Cardiac muscle cell (in vitro differentiated cells and primary cell): ENCODE measurements at regions not wholly inside any gene's neighbourhood (a gene's known extent, or its start where the extent isn't known, plus 50 kb on each side); places are given as distances from the start of the nearest gene placed in this dataset.
A peak's percentile ranks its signal among the peaks of the same experiment; 100 is the strongest.

Experiments
- DNase-seq, 2 donors: peaks; one replicate each; pipeline versions ENCODE4 v3.0.0 to v3.0.0-alpha.2; 2010 to 2017; ENCODE audit warnings: low read depth in 1 of 2, low spot score in 1 of 2
- H3K27ac ChIP-seq: fragments of 200-600 bp; sonication (generic); 2 replicates; pipeline ENCODE4 v1.5.1; 2016
- H3K27me3 ChIP-seq: fragments of 200-600 bp; sonication (generic); 2 replicates; pipeline ENCODE4 v1.6.0; 2016; ENCODE audit warnings: control low read depth
- H3K36me3 ChIP-seq: fragments of 200-600 bp; sonication (generic); 2 replicates; pipeline ENCODE4 v1.5.1; 2016; ENCODE audit warnings: control low read depth
- H3K4me1 ChIP-seq: fragments of 200-600 bp; sonication (generic); 2 replicates; pipeline ENCODE4 v1.8.1; 2017; ENCODE audit warnings: low read depth, mild to moderate bottlenecking, mixed run types
- H3K4me3 ChIP-seq: fragments of 200-600 bp; sonication (generic); 2 replicates; pipeline ENCODE4 v1.5.1; 2016; ENCODE audit warnings: mild to moderate bottlenecking
- H3K9me3 ChIP-seq: fragments of 200-600 bp; sonication (generic); 2 replicates; pipeline ENCODE4 v1.5.1; 2017; ENCODE audit warnings: low read depth, mild to moderate bottlenecking, control low read depth
- TF ChIP-seq, protein P1 (sequence below): IDR thresholded peaks from 2 replicates; pipeline ENCODE4 v1.5.1; 2012; ENCODE audit warnings: low read depth, mild to moderate bottlenecking, low read length

DNA sequence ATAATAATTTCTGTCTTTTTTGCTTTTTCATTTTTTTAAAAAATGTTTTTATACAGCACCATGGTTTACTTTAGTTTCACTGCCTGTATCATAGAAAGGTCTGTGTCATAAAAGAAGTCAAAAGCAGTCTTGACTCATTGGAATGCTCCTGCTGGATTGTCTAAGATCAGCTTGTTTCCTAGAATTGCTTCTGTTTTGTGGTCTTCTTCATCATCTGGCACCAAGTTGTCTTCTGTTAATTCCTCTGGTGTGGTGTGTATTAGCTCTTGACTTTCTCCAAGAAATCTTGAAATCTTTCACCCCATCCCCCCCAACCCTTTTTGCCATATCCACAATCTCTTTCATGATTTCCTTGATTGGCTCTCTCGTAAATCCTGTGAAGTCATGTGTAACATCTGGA lies 250.3 kb upstream of the CXCL12 start:
- Histone ChIP-seq H3K27me3 (no peaks in the 10 kb centered on the region), H3K9me3 (no peaks in the 10 kb centered on the region), H3K27ac (no peak overlapping the region), H3K4me3 (no peak overlapping the region), H3K4me1 (no peaks in the 10 kb centered on the region), H3K36me3 (no peaks in the 10 kb centered on the region)
- TF ChIP-seq, protein P1, sequence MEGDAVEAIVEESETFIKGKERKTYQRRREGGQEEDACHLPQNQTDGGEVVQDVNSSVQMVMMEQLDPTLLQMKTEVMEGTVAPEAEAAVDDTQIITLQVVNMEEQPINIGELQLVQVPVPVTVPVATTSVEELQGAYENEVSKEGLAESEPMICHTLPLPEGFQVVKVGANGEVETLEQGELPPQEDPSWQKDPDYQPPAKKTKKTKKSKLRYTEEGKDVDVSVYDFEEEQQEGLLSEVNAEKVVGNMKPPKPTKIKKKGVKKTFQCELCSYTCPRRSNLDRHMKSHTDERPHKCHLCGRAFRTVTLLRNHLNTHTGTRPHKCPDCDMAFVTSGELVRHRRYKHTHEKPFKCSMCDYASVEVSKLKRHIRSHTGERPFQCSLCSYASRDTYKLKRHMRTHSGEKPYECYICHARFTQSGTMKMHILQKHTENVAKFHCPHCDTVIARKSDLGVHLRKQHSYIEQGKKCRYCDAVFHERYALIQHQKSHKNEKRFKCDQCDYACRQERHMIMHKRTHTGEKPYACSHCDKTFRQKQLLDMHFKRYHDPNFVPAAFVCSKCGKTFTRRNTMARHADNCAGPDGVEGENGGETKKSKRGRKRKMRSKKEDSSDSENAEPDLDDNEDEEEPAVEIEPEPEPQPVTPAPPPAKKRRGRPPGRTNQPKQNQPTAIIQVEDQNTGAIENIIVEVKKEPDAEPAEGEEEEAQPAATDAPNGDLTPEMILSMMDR, result no peak
- DNase-seq, result no peak

DNA sequence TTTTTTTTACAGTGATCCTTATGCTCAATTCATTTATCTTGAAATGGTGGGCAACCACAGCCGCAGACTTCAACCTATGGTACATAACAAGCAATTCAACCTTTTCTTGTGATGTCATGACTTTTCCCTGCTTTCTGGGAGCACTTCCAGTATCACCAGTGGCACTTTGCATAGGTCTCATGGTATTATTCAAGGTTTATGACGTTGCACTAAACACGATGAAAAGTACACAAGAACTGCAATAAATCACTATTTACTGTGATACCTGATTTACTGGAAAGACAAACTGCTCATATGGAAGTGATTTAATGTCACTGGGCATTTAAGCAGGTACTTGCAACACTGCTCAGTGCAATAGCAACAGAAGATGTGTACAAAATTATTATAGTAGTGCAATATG lies 251.7 kb upstream of the CXCL12 start:
- TF ChIP-seq, protein P1, result no peak
- Histone ChIP-seq H3K36me3 (no peaks in the 10 kb centered on the region), H3K4me3 (no peak overlapping the region), H3K27ac (no peak overlapping the region), H3K9me3 (no peaks in the 10 kb centered on the region), H3K27me3 (no peaks in the 10 kb centered on the region), H3K4me1 (no peaks in the 10 kb centered on the region)
- DNase-seq, result no peak

DNA sequence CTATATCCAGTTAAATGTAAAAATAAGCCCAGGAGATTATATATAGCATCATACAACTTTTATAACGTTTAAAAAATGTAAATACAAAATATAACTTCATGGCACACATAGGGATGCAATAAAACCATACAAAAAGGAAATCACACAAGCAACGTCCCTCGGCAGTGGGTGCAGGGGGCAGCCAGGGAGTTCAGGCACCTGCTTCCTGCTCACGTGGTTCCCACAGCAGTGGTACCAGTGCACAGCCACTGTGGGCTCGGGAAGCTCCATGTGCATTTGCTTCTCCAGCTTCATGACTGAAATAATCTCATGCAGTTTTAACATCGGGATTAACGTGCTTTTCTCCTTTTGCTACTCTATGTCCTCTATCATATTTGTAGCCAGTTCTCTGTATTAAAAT lies 255.5 kb upstream of the CXCL12 start:
- no peak for DNase-seq
- Histone ChIP-seq H3K4me3 (no peak overlapping the region), H3K36me3 (no peaks in the 10 kb centered on the region), H3K9me3 (no peaks in the 10 kb centered on the region), H3K4me1 (no peaks in the 10 kb centered on the region), H3K27me3 (no peaks in the 10 kb centered on the region), H3K27ac (no peak overlapping the region)
- TF ChIP-seq, protein P1, result no peak

DNA sequence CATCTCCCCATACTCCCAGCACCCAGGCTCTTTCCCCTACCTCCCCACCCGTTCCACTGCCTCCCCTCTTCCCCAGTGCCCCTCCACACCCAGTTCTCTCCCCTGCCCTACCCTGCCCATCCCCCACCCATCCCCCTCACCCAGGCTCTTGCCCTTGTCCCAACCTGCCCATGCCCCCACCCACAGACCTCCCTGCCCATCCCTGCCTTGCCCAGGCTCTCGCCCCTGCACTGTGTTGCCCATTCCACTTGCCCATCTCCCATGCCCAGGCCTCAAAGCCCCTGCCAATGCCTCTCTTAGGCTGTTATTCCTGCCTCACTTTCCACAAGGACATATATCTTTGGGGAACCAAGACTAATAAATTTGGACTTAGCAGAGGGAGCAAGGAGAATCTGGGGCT lies 262.6 kb upstream of the CXCL12 start:
- TF ChIP-seq, protein P1, result no peak
- no peak for DNase-seq

DNA sequence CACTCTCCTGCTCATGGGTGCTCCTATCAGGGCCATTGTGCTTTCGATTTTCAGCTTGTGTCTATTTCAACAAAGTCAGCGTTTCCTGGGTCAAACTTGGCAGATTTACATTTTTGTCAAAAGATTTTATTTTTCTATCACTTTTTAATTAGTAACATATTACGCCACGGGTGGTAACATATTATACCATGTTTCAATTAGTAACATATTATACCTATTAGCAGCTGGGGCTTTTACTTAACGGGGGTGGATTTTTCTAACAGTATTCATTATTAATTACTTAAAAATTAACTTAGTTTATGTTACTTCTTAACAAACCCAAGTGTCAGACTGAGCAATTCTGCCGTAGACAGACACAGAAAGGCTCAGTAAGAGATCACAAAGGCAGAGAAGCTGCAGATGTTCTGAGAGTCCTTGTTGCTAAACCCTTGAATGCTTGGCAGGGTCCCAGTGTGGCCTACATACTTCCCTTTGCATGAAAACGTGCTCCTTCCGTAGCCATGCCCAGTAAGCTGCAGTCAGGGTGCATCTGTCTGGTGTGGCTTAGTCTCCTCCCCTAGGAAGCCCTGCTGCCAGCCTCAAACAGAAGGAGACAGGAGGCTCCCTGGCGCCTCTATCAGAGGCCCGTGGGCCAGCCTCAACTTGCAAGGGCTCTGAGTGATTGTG lies 263.1 kb upstream of the CXCL12 start:
- H3K9me3 ChIP-seq, result no peaks in the 10 kb centered on the region
- no peak overlapping the region for H3K4me3 ChIP-seq
- H3K27me3 ChIP-seq, result no peaks in the 10 kb centered on the region
- H3K4me1 ChIP-seq, result no peaks in the 10 kb centered on the region
- TF ChIP-seq, protein P1, result no peak
- no peak overlapping the region for H3K27ac ChIP-seq
- no peaks in the 10 kb centered on the region for H3K36me3 ChIP-seq
- peak in 1 of 2 donors; percentile 92 for DNase-seq

More for the DNA sequence above, 262.6 kb upstream of the CXCL12 start:
- Histone ChIP-seq H3K36me3 (no peaks in the 10 kb centered on the region), H3K4me3 (no peak overlapping the region), H3K9me3 (no peaks in the 10 kb centered on the region), H3K27me3 (no peaks in the 10 kb centered on the region), H3K27ac (no peak overlapping the region), H3K4me1 (no peaks in the 10 kb centered on the region)
